IMR-90 (cell line): ENCODE measurements at regions not wholly inside any gene's neighbourhood (a gene's known extent, or its start where the extent isn't known, plus 50 kb on each side); places are given as distances from the start of the nearest gene placed in this dataset.

Source experiments
- ATAC-seq: fragments of 200-7000 bp; cut with Tn5 transposase; 2 replicates; pipeline ENCODE4 v1.9.1; 2020; ENCODE audit warnings: low read depth, mild to moderate bottlenecking, moderate library complexity
- BruUV-seq: library from RNA; stranded (reverse); fragments of 400-500 nt; replicated peaks from 2 replicates; lab custom pipeline; 2021; lab: Mats Ljungman, UMichigan
- CTCF ChIA-PET: fragments of 300-600 bp; formaldehyde crosslinking; extraction: SDS; loops from one replicate; lab custom pipeline; 2021; ENCODE audit warnings: antibody characterized with exemption; lab: Yijun Ruan, JAX
- POLR2A ChIA-PET: fragments of 300-600 bp; sonication (Branson Sonifier 250); formaldehyde crosslinking; loops from one replicate; lab custom pipeline; 2022; ENCODE audit warnings: antibody characterized with exemption; ENCODE audit not compliant: unreplicated experiment; lab: Charles Lee
- DNase-seq: peaks from one replicate; pipeline ENCODE4 v3.0.0; 2013
- H2AFZ ChIP-seq: replicated peaks from 2 replicates; pipeline ENCODE3; 2013; ENCODE audit warnings: low read length, mild to moderate bottlenecking; ENCODE audit not compliant: poor library complexity
- H2AK5ac ChIP-seq: 2 replicates; pipeline ENCODE4 v1.6.1; 2013; ENCODE audit warnings: low read depth, low read length, inconsistent platforms
- H2AK9ac ChIP-seq: replicated peaks from 2 replicates; pipeline ENCODE3; 2013; ENCODE audit warnings: mild to moderate bottlenecking, low read depth, low read length, moderate library complexity; ENCODE audit not compliant: poor library complexity
- H2BK120ac ChIP-seq: 2 replicates; pipeline ENCODE4 v1.6.1; 2013; ENCODE audit warnings: low read depth, low read length, inconsistent platforms
- H2BK15ac ChIP-seq: 3 replicates; pipeline ENCODE4 v1.6.1; 2013; ENCODE audit warnings: low read depth, low read length, inconsistent platforms
- H2BK20ac ChIP-seq: 2 replicates; pipeline ENCODE4 v1.6.1; 2013; ENCODE audit warnings: low read depth, mild to moderate bottlenecking, inconsistent platforms, low read length, moderate library complexity
- H2BK5ac ChIP-seq: 2 replicates; pipeline ENCODE4 v1.6.1; 2013; ENCODE audit warnings: mild to moderate bottlenecking, low read depth, low read length, inconsistent platforms; ENCODE audit not compliant: poor library complexity, severe bottlenecking
- H3K14ac ChIP-seq: replicated peaks from 2 replicates; pipeline ENCODE4 v1.6.1; 2013; ENCODE audit warnings: low read depth, low read length, inconsistent platforms
- H3K18ac ChIP-seq: 2 replicates; pipeline ENCODE4 v1.6.1; 2013; ENCODE audit warnings: low read depth, low read length, control low read depth
- H3K23ac ChIP-seq: 2 replicates; pipeline ENCODE4 v1.6.1; 2013; ENCODE audit warnings: low read depth, low read length, inconsistent platforms
- H3K27ac ChIP-seq: 2 replicates; pipeline ENCODE4 v1.5.1; 2013; ENCODE audit warnings: mild to moderate bottlenecking, control low read depth, low read length; ENCODE audit not compliant: insufficient read depth
- H3K27me3 ChIP-seq: 2 replicates; pipeline ENCODE4 v1.6.1; 2013; ENCODE audit warnings: low read length; ENCODE audit not compliant: control insufficient read depth, insufficient read depth
- H3K36me3 ChIP-seq: 2 replicates; pipeline ENCODE4 v1.6.1; 2013; ENCODE audit warnings: low read length, mixed read lengths; ENCODE audit not compliant: control insufficient read depth, insufficient read depth
- H3K4ac ChIP-seq: 2 replicates; pipeline ENCODE4 v1.6.1; 2013; ENCODE audit warnings: low read depth, low read length, inconsistent platforms
- H3K4me1 ChIP-seq: 2 replicates; pipeline ENCODE4 v1.6.1; 2013; ENCODE audit warnings: low read length, mixed read lengths; ENCODE audit not compliant: control insufficient read depth, insufficient read depth
- H3K4me2 ChIP-seq: 2 replicates; pipeline ENCODE4 v1.6.1; 2013; ENCODE audit warnings: low read depth, mild to moderate bottlenecking, control low read depth, low read length, moderate library complexity
- H3K4me3 ChIP-seq: 2 replicates; pipeline ENCODE4 v1.5.1; 2013; ENCODE audit warnings: low read depth, mild to moderate bottlenecking, control low read depth, low read length, moderate library complexity; ENCODE audit not compliant: insufficient read depth
- H3K56ac ChIP-seq: 2 replicates; pipeline ENCODE4 v1.6.1; 2013; ENCODE audit warnings: low read length, inconsistent platforms; ENCODE audit not compliant: insufficient read depth; ENCODE audit errors: extremely low read depth
- H3K79me1 ChIP-seq, 2 experiments: 2 replicates each; pipeline ENCODE4 v1.6.1; 2013; ENCODE audit warnings: low read length in 2 of 2, inconsistent platforms in 1 of 2, low read depth in 1 of 2
- H3K9ac ChIP-seq: 2 replicates; pipeline ENCODE4 v1.6.1; 2013; ENCODE audit warnings: low read depth, low read length, control low read depth
- H3K9me1 ChIP-seq: 2 replicates; pipeline ENCODE4 v1.6.1; 2013; ENCODE audit warnings: low read length, inconsistent platforms; ENCODE audit not compliant: insufficient read depth
- H3K9me3 ChIP-seq: 2 replicates; pipeline ENCODE4 v1.6.1; 2013; ENCODE audit warnings: low read length; ENCODE audit not compliant: control insufficient read depth, insufficient read depth
- H4K20me1 ChIP-seq: 2 replicates; pipeline ENCODE4 v1.6.1; 2013; ENCODE audit warnings: low read length, inconsistent platforms; ENCODE audit not compliant: insufficient read depth
- H4K5ac ChIP-seq: 2 replicates; pipeline ENCODE4 v1.6.1; 2013; ENCODE audit warnings: mild to moderate bottlenecking, low read depth, low read length, control low read depth
- H4K8ac ChIP-seq, 2 experiments: 2 replicates each; pipeline ENCODE4 v1.6.1; 2013; ENCODE audit warnings: low read depth in 2 of 2, low read length in 2 of 2, control low read depth in 1 of 2, inconsistent platforms in 1 of 2
- H4K91ac ChIP-seq: 2 replicates; pipeline ENCODE4 v1.6.1; 2013; ENCODE audit warnings: low read depth, low read length, inconsistent platforms; ENCODE audit not compliant: insufficient read depth
- BHLHE40 ChIP-seq: fragments of 150-350 bp; IDR thresholded peaks from 2 replicates; pipeline ENCODE4 v1.6.1; 2016; ENCODE audit warnings: mild to moderate bottlenecking, low read depth, low read length
- CEBPB ChIP-seq: IDR thresholded peaks from 2 replicates; pipeline ENCODE4 v1.6.1; 2012; ENCODE audit warnings: low read depth, low read length, improper control_type of control experiment
- CHD1 ChIP-seq: IDR thresholded peaks from 2 replicates; pipeline ENCODE4 v1.6.1; 2012; ENCODE audit warnings: low read depth, low read length, improper control_type of control experiment
- FOS ChIP-seq: fragments of 150-350 bp; IDR thresholded peaks from 2 replicates; pipeline ENCODE4 v1.6.1; 2016; ENCODE audit warnings: low read depth, low read length
- MAFK ChIP-seq: IDR thresholded peaks from 2 replicates; pipeline ENCODE4 v1.6.1; 2012; ENCODE audit warnings: low read depth, low read length, improper control_type of control experiment
- MAZ ChIP-seq: IDR thresholded peaks from 2 replicates; pipeline ENCODE4 v1.6.1; 2012; ENCODE audit warnings: low read depth, mild to moderate bottlenecking, low read length, improper control_type of control experiment, moderate library complexity, borderline replicate concordance
- MXI1 ChIP-seq: IDR thresholded peaks from 2 replicates; pipeline ENCODE4 v1.6.1; 2012; ENCODE audit warnings: low read depth, mild to moderate bottlenecking, low read length, moderate library complexity, borderline replicate concordance
- NFE2L2 ChIP-seq: fragments of 150-350 bp; IDR thresholded peaks from 2 replicates; pipeline ENCODE4 v1.6.1; 2016; ENCODE audit warnings: low read depth, mild to moderate bottlenecking, low read length
- POLR2A ChIP-seq: IDR thresholded peaks from 2 replicates; pipeline ENCODE4 v1.6.1; 2012; ENCODE audit warnings: mild to moderate bottlenecking, low read depth, low read length
- RAD21 ChIP-seq: IDR thresholded peaks from 2 replicates; pipeline ENCODE4 v1.6.1; 2012; ENCODE audit warnings: low read length, improper control_type of control experiment
- RCOR1 ChIP-seq: IDR thresholded peaks from 2 replicates; pipeline ENCODE4 v1.6.1; 2012; ENCODE audit warnings: mild to moderate bottlenecking, low read length, improper control_type of control experiment; ENCODE audit not compliant: insufficient replicate concordance
- RFX5 ChIP-seq: IDR thresholded peaks from 2 replicates; pipeline ENCODE4 v1.8.0; 2012; ENCODE audit warnings: low read depth, mild to moderate bottlenecking, low read length, moderate library complexity
- SMC3 ChIP-seq: fragments of 150-350 bp; IDR thresholded peaks from 2 replicates; pipeline ENCODE4 v1.6.1; 2016; ENCODE audit warnings: low read depth, mild to moderate bottlenecking, antibody characterized with exemption, low read length, moderate library complexity
- USF2 ChIP-seq: fragments of 150-350 bp; IDR thresholded peaks from 2 replicates; pipeline ENCODE4 v1.6.1; 2017; ENCODE audit warnings: mild to moderate bottlenecking, antibody characterized with exemption, low read length, low read depth
- whole genome bisulfite sequencing, 2 experiments: methylation state at CpG; one replicate each; pipeline versions ENCODE4 v1.1.5 to v1.1.7; 2013; ENCODE audit warnings: missing lambda C conversion rate in 2 of 2; ENCODE audit not compliant: insufficient read length in 1 of 2; ENCODE audit errors: extremely low coverage in 2 of 2; 5-methylcytosine and 5-hydroxymethylcytosine counted together
- dilution Hi-C: fragments of 300-500 bp; cut with HindIII; formaldehyde crosslinking; loops from one replicate; pipeline ENCODE4 v1.14.3; 2018; ENCODE audit warnings: low sequenced_read_pairs; ENCODE audit not compliant: unreplicated experiment
- in situ Hi-C: fragments of 300-500 bp; cut with MboI; formaldehyde crosslinking; loops from 3 replicates; pipeline ENCODE4 v1.14.3; 2019; ENCODE audit warnings: low sequenced_read_pairs, inconsistent platforms, mixed read lengths
- intact Hi-C: fragments of 100-400 bp; cut with micrococcal nuclease; formaldehyde crosslinking; loops from 2 replicates; pipeline ENCODE4 v1.10.0; 2022
- TF ChIP-seq, protein P1 (sequence below): fragments of 150-350 bp; IDR thresholded peaks from 2 replicates; pipeline ENCODE4 v1.6.1; 2016; ENCODE audit warnings: low read depth, mild to moderate bottlenecking, low read length, moderate library complexity, borderline replicate concordance
- TF ChIP-seq, protein P2 (sequence below): conservative IDR thresholded peaks from 2 replicates; pipeline ENCODE4 v1.5.1; 2012; ENCODE audit warnings: mild to moderate bottlenecking, low read depth, low read length, improper control_type of control experiment

GRCh38 chr13:74221752-74222151, 87.5 kb upstream of the KLF12 start:
- Histone ChIP-seq H3K27ac (no peak overlapping the region), H3K4me3 (no peak overlapping the region), H2BK15ac (peak overlapping the region; percentile 67; the same call in 2 of the 3 replicates), H3K79me1 (no peaks in the 10 kb centered on the region), H3K27me3 (no peaks in the 10 kb centered on the region), H2BK120ac (peak overlapping the region; percentile 86), H3K18ac (peak overlapping the region; percentile 93), H3K36me3 (no peaks in the 10 kb centered on the region), H2AK5ac (peak overlapping the region; percentile 61; the same call in 1 of the 2 replicates), H3K56ac (peak overlapping the region; percentile 4; the same call in 1 of the 2 replicates), H3K9me3 (no peaks in the 10 kb centered on the region), H3K4ac (peak overlapping the region; percentile 72), H3K23ac (peak overlapping the region; percentile 64; the same call in 1 of the 2 replicates), H4K91ac (peak overlapping the region; percentile 76; the same call in 1 of the 2 replicates), H2BK5ac (peak overlapping the region; percentile 12), H3K14ac (peak overlapping the region; percentile 50), H4K20me1 (no peaks in the 10 kb centered on the region), H2AFZ (no peak overlapping the region), H3K4me1 (peaks cover 10% of the 10 kb centered on the region), H3K9ac (no peak overlapping the region), H3K9me1 (peaks cover 3% of the 10 kb centered on the region; the same call in 1 of the 2 replicates), H3K4me2 (no peak overlapping the region), H4K5ac (peak overlapping the region; percentile 67; the same call in 1 of the 2 replicates), H2BK20ac (peak overlapping the region; percentile 92), H2AK9ac (no peak overlapping the region), H4K8ac (peak overlapping the region in 1 of 2 experiments; percentile 68; a peak in 2 of 4 replicates)
- no CpG with 5 or more reads among the region's 2 CpGs for WGBS, 2 experiments
- BruUV-seq: no TSS peak
- intact Hi-C loops: loop anchor here (5.0 kb wide), 1 partner anchor 51 kb away; no protein-coding TSS in a partner anchor
- in situ Hi-C loops: no loop called here
- CTCF ChIA-PET: no interaction called here
- DNase-seq: no peak
- ATAC-seq: no peak
- dilution Hi-C loops: no loop called here
- POLR2A ChIA-PET: no interaction called here
- TF ChIP-seq FOS: no peak
- no peak for TF ChIP-seq MAZ
- no peak for TF ChIP-seq RCOR1
- TF ChIP-seq CHD1: no peak
- no peak for TF ChIP-seq MXI1
- no peak for TF ChIP-seq RFX5
- TF ChIP-seq, protein P1, sequence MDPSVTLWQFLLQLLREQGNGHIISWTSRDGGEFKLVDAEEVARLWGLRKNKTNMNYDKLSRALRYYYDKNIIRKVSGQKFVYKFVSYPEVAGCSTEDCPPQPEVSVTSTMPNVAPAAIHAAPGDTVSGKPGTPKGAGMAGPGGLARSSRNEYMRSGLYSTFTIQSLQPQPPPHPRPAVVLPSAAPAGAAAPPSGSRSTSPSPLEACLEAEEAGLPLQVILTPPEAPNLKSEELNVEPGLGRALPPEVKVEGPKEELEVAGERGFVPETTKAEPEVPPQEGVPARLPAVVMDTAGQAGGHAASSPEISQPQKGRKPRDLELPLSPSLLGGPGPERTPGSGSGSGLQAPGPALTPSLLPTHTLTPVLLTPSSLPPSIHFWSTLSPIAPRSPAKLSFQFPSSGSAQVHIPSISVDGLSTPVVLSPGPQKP: no peak
- no peak for TF ChIP-seq POLR2A
- no peak for TF ChIP-seq SMC3
- TF ChIP-seq MAFK: no peak
- TF ChIP-seq, protein P2, sequence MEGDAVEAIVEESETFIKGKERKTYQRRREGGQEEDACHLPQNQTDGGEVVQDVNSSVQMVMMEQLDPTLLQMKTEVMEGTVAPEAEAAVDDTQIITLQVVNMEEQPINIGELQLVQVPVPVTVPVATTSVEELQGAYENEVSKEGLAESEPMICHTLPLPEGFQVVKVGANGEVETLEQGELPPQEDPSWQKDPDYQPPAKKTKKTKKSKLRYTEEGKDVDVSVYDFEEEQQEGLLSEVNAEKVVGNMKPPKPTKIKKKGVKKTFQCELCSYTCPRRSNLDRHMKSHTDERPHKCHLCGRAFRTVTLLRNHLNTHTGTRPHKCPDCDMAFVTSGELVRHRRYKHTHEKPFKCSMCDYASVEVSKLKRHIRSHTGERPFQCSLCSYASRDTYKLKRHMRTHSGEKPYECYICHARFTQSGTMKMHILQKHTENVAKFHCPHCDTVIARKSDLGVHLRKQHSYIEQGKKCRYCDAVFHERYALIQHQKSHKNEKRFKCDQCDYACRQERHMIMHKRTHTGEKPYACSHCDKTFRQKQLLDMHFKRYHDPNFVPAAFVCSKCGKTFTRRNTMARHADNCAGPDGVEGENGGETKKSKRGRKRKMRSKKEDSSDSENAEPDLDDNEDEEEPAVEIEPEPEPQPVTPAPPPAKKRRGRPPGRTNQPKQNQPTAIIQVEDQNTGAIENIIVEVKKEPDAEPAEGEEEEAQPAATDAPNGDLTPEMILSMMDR: no peak
- no peak for TF ChIP-seq USF2
- no peak for TF ChIP-seq RAD21
- TF ChIP-seq NFE2L2: no peak
- no peak for TF ChIP-seq BHLHE40
- TF ChIP-seq CEBPB: no peak
